ENCODE measurements at regions not wholly inside any gene's neighbourhood (a gene's known extent, or its start where the extent isn't known, plus 50 kb on each side); places are given as distances from the start of the nearest gene placed in this dataset.

DNA sequence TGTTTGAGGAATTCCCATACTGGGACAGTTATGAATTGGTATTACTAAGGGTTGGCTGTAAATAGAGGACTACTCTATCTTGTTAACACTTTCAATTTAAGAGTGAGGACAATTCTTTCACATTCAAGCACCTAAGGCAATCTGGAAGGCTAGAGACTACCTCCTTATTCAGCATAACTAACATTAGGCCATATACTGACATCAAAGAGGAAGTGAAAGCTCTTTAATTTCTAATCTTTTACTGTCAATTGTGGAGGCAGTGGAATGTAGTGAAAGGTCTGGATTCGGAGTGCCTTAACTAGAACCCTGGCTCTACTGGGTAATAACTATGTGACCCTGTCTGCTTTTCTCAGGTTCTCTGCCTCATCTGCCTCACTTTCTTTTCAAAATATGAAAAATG is 134.0 kb downstream of the UFM1 start:
- Histone ChIP-seq H3K4me1 (no peaks in the 10 kb centered on the region), H3K4me3 (no peak overlapping the region), H3K27me3 (no peaks in the 10 kb centered on the region), H3K36me3 (no peaks in the 10 kb centered on the region), H3K9me3 (no peaks in the 10 kb centered on the region), H3K27ac (no peak overlapping the region)
- intact Hi-C loops (cut with DNase I): no loop called here
- TF ChIP-seq, protein P1, sequence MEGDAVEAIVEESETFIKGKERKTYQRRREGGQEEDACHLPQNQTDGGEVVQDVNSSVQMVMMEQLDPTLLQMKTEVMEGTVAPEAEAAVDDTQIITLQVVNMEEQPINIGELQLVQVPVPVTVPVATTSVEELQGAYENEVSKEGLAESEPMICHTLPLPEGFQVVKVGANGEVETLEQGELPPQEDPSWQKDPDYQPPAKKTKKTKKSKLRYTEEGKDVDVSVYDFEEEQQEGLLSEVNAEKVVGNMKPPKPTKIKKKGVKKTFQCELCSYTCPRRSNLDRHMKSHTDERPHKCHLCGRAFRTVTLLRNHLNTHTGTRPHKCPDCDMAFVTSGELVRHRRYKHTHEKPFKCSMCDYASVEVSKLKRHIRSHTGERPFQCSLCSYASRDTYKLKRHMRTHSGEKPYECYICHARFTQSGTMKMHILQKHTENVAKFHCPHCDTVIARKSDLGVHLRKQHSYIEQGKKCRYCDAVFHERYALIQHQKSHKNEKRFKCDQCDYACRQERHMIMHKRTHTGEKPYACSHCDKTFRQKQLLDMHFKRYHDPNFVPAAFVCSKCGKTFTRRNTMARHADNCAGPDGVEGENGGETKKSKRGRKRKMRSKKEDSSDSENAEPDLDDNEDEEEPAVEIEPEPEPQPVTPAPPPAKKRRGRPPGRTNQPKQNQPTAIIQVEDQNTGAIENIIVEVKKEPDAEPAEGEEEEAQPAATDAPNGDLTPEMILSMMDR (IDR thresholded peaks at IDR 0.05): no peak
- DNase-seq (no peak), ATAC-seq (no peak)

DNA sequence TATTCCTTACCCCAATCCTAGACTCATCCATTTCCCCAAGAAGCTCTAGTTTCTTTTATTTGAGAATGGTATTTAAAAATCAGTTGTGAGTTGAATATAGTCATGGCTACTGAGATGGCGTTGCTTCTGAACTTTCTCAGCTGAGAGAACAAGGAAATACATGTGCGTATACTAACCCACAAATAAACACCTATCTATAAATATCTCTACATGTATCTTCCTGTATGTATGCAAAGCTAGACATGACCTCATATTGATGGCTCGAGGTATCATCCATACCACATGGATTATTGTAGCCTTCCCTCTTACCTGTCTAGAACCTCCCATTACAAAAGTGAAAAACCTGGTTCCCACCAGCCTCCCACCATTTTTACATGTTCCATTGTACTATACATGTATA is 141.0 kb downstream of the UFM1 start:
- no peak for ATAC-seq
- no peak overlapping the region for H3K4me3 ChIP-seq

DNA sequence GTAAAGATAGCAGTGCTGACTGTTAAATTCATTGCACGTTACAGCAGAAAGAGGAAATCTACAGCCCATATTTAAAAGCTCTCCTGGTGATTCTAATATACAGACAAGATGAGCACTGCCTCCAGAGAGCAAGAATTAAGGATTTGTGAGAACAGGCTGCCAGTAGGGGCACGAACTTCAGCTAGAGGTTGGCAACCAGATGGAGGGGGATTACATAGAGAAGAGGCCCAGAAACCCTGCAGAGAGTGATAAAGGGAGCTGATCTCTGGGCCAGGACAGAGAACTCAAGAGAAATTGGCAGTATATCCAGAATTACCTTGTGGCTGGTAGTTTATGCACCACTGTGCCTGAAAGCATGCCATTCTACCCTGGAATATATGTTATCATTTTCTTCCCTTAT is 144.8 kb downstream of the UFM1 start:
- TF ChIP-seq, protein P1 (IDR thresholded peaks at IDR 0.05): no peak
- no peak for DNase-seq
- intact Hi-C loops (cut with DNase I): no loop called here
- ATAC-seq: no peak
- Histone ChIP-seq H3K4me1 (no peaks in the 10 kb centered on the region), H3K27me3 (no peaks in the 10 kb centered on the region), H3K4me3 (no peak overlapping the region), H3K36me3 (no peaks in the 10 kb centered on the region), H3K27ac (no peak overlapping the region), H3K9me3 (no peaks in the 10 kb centered on the region)

More for the DNA sequence above, 141.0 kb downstream of the UFM1 start:
- H3K4me1 ChIP-seq: no peaks in the 10 kb centered on the region
- H3K27me3 ChIP-seq: no peaks in the 10 kb centered on the region
- no peak overlapping the region for H3K27ac ChIP-seq
- TF ChIP-seq, protein P1 (IDR thresholded peaks at IDR 0.05): no peak
- intact Hi-C loops (cut with DNase I): no loop called here
- H3K36me3 ChIP-seq: no peaks in the 10 kb centered on the region
- H3K9me3 ChIP-seq: no peaks in the 10 kb centered on the region
- DNase-seq: no peak

DNA sequence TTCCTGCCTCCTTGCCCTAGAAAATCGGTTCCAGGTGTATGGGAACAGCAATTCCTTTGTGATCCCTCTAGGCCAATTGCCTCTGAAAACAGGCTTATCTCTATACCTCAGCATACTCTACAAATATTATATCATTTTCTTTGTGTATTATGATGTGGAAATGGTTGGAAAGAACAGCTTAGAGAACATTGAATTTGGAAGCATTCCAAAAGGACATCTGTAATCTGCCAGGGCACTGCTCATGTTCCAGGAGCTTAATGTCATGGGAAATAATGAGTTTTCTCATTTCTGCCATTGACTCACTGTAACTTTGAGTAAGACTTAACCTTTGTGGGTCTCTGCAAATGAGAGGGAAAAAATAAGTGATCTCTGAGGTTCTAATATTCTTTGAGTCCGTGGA is 147.3 kb downstream of the UFM1 start:
- ATAC-seq: no peak
- Histone ChIP-seq H3K27me3 (no peaks in the 10 kb centered on the region), H3K27ac (no peak overlapping the region), H3K36me3 (no peaks in the 10 kb centered on the region), H3K9me3 (no peaks in the 10 kb centered on the region), H3K4me3 (no peak overlapping the region), H3K4me1 (no peaks in the 10 kb centered on the region)
- TF ChIP-seq, protein P1 (IDR thresholded peaks at IDR 0.05): no peak
- intact Hi-C loops (cut with DNase I): no loop called here
- no peak for DNase-seq

DNA sequence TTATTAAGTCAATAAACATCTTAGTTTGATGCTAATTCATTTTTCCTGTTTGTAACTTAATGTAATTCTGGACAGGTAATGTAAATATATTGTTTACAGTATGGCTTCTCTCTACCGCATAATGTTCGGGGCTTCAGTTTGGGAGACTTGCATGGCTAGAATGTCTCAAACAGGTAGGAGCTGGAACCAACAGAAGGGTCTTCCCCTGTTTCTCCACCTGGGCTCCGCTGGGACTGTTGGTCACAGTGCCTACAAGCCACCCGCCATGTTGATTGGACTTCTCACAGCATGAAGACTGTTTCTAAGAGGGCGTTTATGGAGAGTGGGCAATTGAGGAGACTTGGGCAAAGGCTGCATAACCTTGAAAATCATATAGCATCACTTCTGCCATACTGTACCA is 148.6 kb downstream of the UFM1 start:
- intact Hi-C loops (cut with DNase I): no loop called here
- Histone ChIP-seq H3K27ac (no peak overlapping the region), H3K27me3 (no peaks in the 10 kb centered on the region), H3K36me3 (no peaks in the 10 kb centered on the region), H3K4me1 (no peaks in the 10 kb centered on the region), H3K4me3 (no peak overlapping the region), H3K9me3 (no peaks in the 10 kb centered on the region)
- DNase-seq: no peak
- TF ChIP-seq, protein P1 (IDR thresholded peaks at IDR 0.05): no peak
- ATAC-seq: no peak

DNA sequence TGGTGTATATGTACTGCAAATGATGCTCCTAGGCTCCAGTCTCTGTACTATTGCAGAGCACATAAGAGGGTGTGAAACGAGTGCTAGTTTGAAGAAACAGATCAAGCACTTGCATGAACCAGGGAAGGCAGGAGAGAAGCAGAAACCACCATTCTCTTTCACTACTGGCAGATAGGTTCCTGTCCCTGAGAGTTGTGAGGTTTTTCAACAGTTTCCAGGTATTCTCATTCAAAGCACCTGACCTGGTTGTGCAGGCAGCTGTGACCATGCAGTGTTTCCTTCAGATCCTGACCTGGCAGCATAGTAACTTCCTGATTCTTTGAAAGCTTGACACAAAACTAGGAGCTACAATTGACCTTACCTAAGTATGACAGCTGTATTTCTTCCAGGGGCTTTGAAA is 164.9 kb downstream of the UFM1 start:
- DNase-seq (no peak), ATAC-seq (no peak)
- intact Hi-C loops (cut with DNase I): no loop called here
- Histone ChIP-seq H3K36me3 (no peaks in the 10 kb centered on the region), H3K4me3 (no peak overlapping the region), H3K4me1 (no peaks in the 10 kb centered on the region), H3K27me3 (no peaks in the 10 kb centered on the region), H3K27ac (no peak overlapping the region), H3K9me3 (no peaks in the 10 kb centered on the region)
- TF ChIP-seq, protein P1 (IDR thresholded peaks at IDR 0.05): no peak
